Thoracic aorta (tissue), 2 donors: ENCODE measurements at regions not wholly inside any gene's neighbourhood (a gene's known extent, or its start where the extent isn't known, plus 50 kb on each side); places are given as distances from the start of the nearest gene placed in this dataset.

Experiments
- ATAC-seq: fragments of 150-250 bp; one replicate; pipeline ENCODE4 v1.8.0; 2017; ENCODE audit warnings: low read depth; ENCODE audit not compliant: insufficient number of reproducible peaks, low FRiP score
- DNase-seq: peaks from one replicate; pipeline ENCODE4 v3.0.0-alpha.2; 2020; ENCODE audit warnings: low spot score
- H3K27ac ChIP-seq, 2 donors: fragments of 200-600 bp; sonication (generic); 1 replicate in 1 of 2; 2 replicates in 1 of 2; pipeline ENCODE4 v1.5.1; 2016; ENCODE audit warnings: mild to moderate bottlenecking in 2 of 2, moderate library complexity in 2 of 2
- H3K27me3 ChIP-seq: fragments of 200-600 bp; sonication (generic); replicated peaks from 2 replicates; pipeline ENCODE4 v1.6.0; 2016; ENCODE audit warnings: mild to moderate bottlenecking; ENCODE audit not compliant: insufficient read depth
- H3K36me3 ChIP-seq: fragments of 200-600 bp; sonication (generic); one replicate; pipeline ENCODE4 v1.5.1; 2016
- H3K4me1 ChIP-seq, 2 donors: fragments of 200-600 bp; sonication (generic); 1 replicate in 1 of 2; 2 replicates in 1 of 2; pipeline versions ENCODE4 v1.5.1 to v1.6.0; 2016; ENCODE audit warnings: low read depth in 2 of 2, mild to moderate bottlenecking in 1 of 2; ENCODE audit not compliant: control insufficient read depth in 1 of 2
- H3K4me3 ChIP-seq: fragments of 200-600 bp; sonication (generic); 2 replicates; pipeline ENCODE4 v1.5.1; 2016; ENCODE audit warnings: mild to moderate bottlenecking
- H3K9me3 ChIP-seq: fragments of 200-600 bp; sonication (generic); 2 replicates; pipeline ENCODE4 v1.5.1; 2016
- CTCF ChIP-seq: fragments of 200-600 bp; sonication (generic); IDR thresholded peaks from one replicate; pipeline ENCODE4 v1.5.1; 2019; ENCODE audit warnings: antibody characterized with exemption

- TF ChIP-seq CTCF: no peak
- no peak overlapping the region for H3K27ac ChIP-seq
- no peak for DNase-seq
These were observed 364.3 kb upstream of the TOM1L1 start for GRCh38 chr17:54536306-54536705.

GRCh38 chr17:54537656-54538055 is 363.0 kb upstream of the TOM1L1 start:
- Histone ChIP-seq H3K27ac (no peak overlapping the region), H3K4me3 (no peak overlapping the region), H3K4me1 (no peaks in the 10 kb centered on the region), H3K9me3 (no peaks in the 10 kb centered on the region), H3K27me3 (no peaks in the 10 kb centered on the region), H3K36me3 (no peaks in the 10 kb centered on the region)
- DNase-seq: no peak
- ATAC-seq: no peak
- no peak for TF ChIP-seq CTCF

More at GRCh38 chr17:54536306-54536705, 364.3 kb upstream of the TOM1L1 start:
- H3K4me1 ChIP-seq: no peaks in the 10 kb centered on the region
- no peaks in the 10 kb centered on the region for H3K36me3 ChIP-seq
- H3K27me3 ChIP-seq: no peaks in the 10 kb centered on the region
- no peak for ATAC-seq
- no peaks in the 10 kb centered on the region for H3K9me3 ChIP-seq
- H3K4me3 ChIP-seq: no peak overlapping the region

GRCh38 chr17:54544249-54544648 is 356.4 kb upstream of the TOM1L1 start:
- no peak overlapping the region for H3K4me3 ChIP-seq
- no peak for TF ChIP-seq CTCF
- ATAC-seq (no peak), DNase-seq (no peak)
- no peak overlapping the region for H3K27ac ChIP-seq
- no peaks in the 10 kb centered on the region for H3K27me3 ChIP-seq
- H3K36me3 ChIP-seq: no peaks in the 10 kb centered on the region
- no peaks in the 10 kb centered on the region for H3K4me1 ChIP-seq
- H3K9me3 ChIP-seq: no peaks in the 10 kb centered on the region

GRCh38 chr17:54559883-54560282 is 340.8 kb upstream of the TOM1L1 start:
- ATAC-seq (no peak), DNase-seq (no peak)
- no peaks in the 10 kb centered on the region for H3K4me1 ChIP-seq
- H3K36me3 ChIP-seq: no peaks in the 10 kb centered on the region
- no peaks in the 10 kb centered on the region for H3K9me3 ChIP-seq
- H3K4me3 ChIP-seq: no peak overlapping the region
- no peak for TF ChIP-seq CTCF
- H3K27me3 ChIP-seq: no peaks in the 10 kb centered on the region
- no peak overlapping the region for H3K27ac ChIP-seq

- no peak overlapping the region for H3K4me3 ChIP-seq
- no peaks in the 10 kb centered on the region for H3K36me3 ChIP-seq
- no peak for TF ChIP-seq CTCF
- H3K27ac ChIP-seq: no peak overlapping the region
- no peaks in the 10 kb centered on the region for H3K4me1 ChIP-seq
- no peak for ATAC-seq
- no peaks in the 10 kb centered on the region for H3K27me3 ChIP-seq
- DNase-seq: no peak
- peaks cover 11% of the 10 kb centered on the region for H3K9me3 ChIP-seq
These were observed 292.0 kb upstream of the TOM1L1 start for GRCh38 chr17:54608634-54609155.
